ENCODE measurements at regions not wholly inside any gene's neighbourhood (a gene's known extent, or its start where the extent isn't known, plus 50 kb on each side); places are given as distances from the start of the nearest gene placed in this dataset.

- no peak for DNase-seq
These were observed 127.4 kb upstream of the FAM83B start for GRCh38 chr6:54719131-54719530.

DNA sequence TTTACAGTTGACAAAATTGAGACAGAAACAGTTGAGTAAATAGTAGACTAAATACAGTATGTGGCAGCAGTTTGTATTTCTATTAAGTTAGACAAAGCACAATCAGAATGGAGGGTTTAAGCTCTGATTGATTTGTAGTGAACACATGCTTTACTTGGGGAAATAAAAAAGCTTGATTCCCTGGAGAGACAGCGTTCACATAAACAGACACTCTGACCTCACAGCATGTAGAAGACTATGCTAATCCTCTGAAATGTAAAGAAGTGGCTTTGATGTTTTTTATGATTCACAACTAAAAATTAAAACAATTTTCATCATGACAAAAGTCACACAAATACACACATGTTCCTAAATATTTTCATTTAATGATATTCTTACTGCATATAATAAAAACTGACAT is 126.9 kb upstream of the FAM83B start:
- no peak for DNase-seq

DNA sequence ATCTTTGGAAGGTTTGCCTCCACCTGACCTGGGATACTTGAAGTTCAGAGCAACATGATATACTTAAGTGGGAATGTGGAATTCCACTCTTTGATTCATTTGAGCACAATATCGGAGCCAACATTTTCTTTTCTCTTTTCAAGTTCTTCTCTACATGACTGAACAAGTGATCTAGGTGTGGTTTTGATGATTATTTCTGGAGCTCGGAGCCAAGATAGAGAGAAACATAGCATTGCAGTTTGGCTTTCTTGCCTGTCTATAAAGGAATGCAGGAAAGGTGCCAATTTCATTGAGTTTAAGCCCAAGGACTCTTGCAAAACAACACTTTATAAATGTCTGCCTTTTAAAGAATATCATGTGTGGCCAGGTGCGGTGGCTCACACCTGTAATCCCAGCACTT is 124.2 kb upstream of the FAM83B start:
- no peak for DNase-seq

DNA sequence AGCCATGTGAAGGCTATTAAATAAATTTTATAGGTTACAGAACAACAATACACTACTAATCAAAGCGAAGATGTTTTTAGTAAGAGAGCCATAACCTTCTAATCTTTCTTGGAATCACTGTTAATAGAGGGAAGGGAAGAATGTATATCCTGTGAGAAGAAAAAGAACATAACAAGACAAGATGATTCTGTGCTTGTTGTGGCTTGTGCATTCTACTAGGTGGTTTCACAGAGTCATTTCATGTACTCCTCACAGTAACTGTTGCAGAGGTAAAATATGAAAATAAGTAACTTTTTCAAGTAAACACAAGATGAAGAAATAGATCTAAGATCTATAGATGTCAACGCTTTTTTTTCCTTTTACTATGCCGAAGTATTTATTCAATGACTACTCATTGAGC is 116.9 kb upstream of the FAM83B start:
- DNase-seq = no peak

- DNase-seq = no peak
These were observed 115.6 kb upstream of the FAM83B start for GRCh38 chr6:54730767-54731630.

DNA sequence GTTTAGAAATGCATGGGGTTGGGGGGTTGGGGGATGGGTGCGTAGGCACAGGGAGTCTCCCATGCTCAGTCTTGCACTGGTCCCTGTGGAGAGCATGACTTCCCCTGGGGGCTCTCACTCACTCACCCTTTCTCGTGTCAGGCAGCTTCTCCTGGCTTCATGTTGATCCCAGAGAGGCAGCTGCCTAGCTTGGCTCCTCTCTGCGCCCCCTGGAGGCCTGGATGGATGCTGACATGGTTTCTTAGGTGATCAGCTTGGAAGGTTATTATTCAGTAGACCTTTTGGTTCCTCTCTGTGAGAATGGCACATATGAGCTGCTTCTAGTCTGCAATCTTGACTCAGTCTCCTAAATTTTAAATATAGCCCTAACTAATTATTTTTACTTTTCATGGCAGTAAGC is 109.3 kb upstream of the FAM83B start:
- no peak for DNase-seq

- no peak for DNase-seq
These were observed 98.6 kb upstream of the FAM83B start for GRCh38 chr6:54747955-54748354.

DNA sequence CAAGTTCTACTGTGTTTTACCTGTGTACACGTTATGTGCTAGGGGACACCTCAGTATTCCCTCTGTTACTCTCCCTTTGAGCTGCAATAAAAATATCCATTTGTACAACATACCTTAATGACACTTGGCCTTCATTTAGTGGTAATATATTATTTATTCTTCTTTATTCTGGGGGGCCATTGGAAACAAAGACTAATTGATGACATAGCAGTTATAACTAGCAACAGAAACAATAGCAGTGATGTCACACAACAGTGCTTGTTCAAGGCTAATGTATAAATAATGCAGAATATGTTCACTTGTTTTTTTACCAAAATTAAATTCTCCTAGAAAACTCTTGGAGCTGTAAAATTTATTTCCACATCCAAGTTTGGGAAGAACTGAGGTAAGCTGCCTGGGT is 92.2 kb upstream of the FAM83B start:
- no peak for DNase-seq

DNA sequence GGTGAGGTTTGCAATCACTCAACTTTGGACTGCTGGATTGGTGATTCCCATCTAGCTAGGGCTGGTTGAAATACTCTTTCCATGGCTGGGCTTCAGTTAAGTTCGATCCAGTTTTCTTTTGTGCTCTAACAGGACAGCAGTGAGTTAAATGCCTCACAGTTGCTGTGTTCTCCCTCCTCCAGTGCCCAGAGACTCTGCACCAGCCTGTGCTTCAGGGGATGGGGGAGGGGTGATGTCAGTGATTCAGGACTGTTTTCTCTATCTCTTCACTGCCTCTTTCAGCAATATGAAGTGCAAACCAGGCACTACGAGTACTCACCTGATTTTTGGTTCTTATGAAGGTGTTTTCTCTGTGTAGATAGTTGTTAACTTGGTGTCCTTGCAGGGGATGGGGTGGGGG is 88.2 kb upstream of the FAM83B start:
- no peak for DNase-seq

DNA sequence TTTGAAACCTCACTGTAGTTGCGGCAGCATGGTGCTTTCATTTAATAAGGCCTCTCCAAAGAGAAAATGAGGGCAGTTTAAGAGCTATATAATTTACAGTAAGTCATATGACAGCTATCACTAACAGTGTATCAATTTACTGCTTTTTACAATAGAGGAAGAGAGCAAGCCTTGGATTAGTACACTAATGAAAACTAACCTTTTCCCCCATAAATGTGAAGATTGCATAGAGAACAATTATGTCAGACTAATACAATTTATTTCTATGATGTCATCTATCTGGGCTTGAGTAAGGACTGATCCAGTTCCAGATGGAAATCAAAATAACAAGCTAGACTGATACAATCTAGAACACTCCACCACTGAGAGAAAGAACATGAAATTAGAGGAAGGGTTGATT is 78.1 kb upstream of the FAM83B start:
- no peak for DNase-seq

- DNase-seq = no peak
These were observed 76.2 kb upstream of the FAM83B start for GRCh38 chr6:54770328-54770727.

- DNase-seq = no peak
These were observed 74.6 kb upstream of the FAM83B start for GRCh38 chr6:54771968-54772367.

DNA sequence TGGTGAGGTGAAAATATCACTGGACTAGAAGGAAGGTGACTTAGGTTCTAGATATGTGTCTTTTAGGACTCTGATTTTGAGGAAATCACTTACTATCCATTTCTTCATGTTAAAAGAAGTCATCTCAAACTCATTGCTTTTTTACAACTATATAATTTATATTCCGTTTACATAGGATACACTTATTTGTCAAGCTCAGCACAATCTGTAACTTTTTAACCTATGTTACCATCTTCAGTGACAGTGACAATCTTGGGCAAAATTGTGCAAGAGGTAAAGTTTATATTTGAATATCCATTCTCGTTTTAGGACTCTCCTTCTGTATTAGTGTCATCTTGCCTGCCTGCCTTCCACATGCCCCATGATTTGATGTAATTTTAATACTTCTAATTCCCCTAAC is 74.0 kb upstream of the FAM83B start:
- DNase-seq = no peak

- DNase-seq = no peak
These were observed 71.0 kb upstream of the FAM83B start for GRCh38 chr6:54775576-54775975.

DNA sequence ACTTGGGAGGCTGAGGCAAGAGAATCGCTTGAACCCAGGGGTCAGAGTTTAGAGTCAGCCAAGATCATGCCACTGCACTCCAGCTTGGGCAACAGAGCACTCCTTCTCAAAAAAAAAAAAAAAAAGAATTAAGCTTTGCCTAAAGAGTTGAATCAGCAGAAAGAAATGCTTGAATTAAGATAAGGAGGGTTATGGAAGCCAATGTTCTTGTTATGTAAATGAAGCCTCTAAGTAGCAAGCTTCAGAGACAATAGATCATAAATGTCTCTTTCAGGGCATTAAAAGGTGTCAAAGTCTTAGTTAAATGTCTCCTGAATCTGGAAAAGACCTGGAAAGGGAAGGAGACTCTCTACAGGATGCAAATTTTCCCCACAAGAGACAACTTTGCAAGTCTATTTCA is 69.7 kb upstream of the FAM83B start:
- no peak for DNase-seq

GRCh38 chr6:54778731-54779130 is 67.8 kb upstream of the FAM83B start:
- DNase-seq = no peak

- DNase-seq = no peak
These were observed 62.6 kb upstream of the FAM83B start for GRCh38 chr6:54784011-54784410.

GRCh38 chr6:54786154-54786553 is 60.4 kb upstream of the FAM83B start:
- no peak for DNase-seq

GRCh38 chr6:54787825-54788224 is 58.7 kb upstream of the FAM83B start:
- no peak for DNase-seq
